HG02759 (cell line): ENCODE measurements at regions not wholly inside any gene's neighbourhood (a gene's known extent, or its start where the extent isn't known, plus 50 kb on each side); places are given as distances from the start of the nearest gene placed in this dataset.
"Not testable (repeated sequence)": the region's sequence is repeated elsewhere in the genome, so short reads cannot be mapped to it uniquely, and the experiment has no call there.

Source experiments
- ATAC-seq: cut with Tn5 transposase; IDR thresholded peaks from one replicate; pipeline ENCODE4 v1.9.1; 2021; ENCODE audit warnings: mild to moderate bottlenecking, moderate library complexity; ENCODE audit not compliant: unreplicated experiment

DNA sequence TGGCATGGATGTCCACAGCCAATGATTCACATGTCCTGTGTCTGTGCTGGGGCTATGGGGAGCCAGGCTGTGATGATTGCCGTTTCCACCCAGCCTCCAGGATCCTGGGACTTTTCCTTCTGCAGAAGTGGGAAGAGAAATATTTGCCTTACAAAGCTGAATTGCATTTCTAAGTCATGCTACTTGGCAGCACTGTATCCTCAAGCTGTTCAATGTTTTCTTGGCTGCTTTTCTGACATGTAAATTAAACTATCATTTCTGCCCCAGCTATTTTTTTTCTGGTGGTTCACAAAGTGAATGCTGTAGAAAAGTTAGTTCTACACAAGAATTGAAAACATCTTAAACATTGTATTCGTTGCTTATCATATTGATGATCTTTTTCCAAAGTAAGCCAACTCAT, 51.9 kb upstream of the TCERG1L start:
- no peak for ATAC-seq

DNA sequence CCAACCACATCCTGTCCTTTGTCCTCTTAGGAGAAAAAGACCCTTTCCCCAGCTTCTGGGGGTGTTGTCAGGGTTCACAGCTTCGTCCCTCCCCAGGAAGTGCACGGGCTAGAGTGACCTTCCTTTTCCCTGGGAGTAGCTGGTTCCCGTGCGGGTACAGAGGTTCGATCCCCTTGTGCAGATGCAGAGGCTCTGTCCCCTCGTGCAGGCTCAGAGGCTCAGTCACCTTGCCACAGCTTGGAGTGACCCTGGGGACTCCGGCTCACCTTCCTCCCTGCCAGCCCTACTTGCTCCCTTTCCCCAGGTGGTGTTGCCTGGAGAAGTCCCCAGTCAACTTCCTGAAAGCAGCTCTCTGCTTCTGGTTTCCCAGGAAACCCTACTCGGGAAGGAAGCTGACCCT, 60.0 kb upstream of the TCERG1L start:
- no peak for ATAC-seq

DNA sequence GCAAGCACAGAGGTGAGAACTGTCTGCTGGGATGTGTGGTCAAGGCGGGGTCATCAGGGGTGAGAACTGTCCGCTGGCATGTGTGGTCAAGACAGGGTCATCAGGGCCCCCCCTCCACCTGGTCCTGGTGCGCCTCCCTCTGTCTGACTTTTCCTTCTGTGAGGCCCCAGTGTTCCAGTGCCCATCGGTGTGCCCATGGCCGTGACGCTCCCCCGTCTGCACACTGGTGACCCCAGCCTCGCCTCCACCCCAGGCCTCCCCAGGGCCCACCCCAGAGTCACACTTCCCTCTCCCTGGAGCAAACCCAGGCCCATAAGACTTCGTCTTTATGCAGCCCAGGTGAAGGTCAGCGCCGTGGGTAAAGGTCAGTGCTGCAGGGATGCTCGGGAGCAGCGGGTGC, 70.1 kb upstream of the TCERG1L start:
- no peak for ATAC-seq

DNA sequence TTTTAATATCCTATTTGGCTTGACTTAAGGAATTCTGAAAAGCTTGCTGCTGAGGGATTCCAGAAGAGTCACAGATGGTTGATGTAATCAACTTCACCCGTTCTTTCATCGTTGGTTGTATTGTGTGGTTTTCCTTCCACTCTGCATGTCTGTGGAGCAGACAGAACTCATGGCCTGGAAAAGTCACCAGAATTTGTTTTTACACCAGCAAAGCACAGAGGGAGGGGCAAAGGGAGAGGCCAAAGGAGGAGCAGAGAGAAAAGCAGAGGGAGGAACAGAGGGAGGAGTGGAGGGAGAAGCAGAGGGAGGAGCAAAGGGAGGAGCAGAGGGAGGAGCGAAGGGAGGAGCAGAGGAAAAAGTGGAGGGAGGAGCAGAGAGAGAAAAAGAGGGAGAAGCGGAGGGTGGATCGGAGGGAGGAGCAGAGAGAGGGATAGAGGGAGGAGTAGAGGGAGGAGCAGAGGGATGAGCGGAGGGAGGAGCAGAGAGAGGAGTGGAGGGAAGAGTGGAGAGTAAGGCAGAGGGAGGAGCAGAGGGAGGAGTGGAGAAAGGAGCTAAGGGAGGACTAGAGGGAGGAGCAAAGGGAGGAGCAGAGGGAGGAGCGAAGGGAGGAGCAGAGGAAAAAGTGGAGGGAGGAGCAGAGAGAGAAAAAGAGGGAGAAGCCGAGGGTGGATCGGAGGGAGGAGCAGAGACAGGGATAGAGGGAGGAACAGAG, 73.8 kb upstream of the TCERG1L start:
- ATAC-seq, result not testable (repeated sequence)

DNA sequence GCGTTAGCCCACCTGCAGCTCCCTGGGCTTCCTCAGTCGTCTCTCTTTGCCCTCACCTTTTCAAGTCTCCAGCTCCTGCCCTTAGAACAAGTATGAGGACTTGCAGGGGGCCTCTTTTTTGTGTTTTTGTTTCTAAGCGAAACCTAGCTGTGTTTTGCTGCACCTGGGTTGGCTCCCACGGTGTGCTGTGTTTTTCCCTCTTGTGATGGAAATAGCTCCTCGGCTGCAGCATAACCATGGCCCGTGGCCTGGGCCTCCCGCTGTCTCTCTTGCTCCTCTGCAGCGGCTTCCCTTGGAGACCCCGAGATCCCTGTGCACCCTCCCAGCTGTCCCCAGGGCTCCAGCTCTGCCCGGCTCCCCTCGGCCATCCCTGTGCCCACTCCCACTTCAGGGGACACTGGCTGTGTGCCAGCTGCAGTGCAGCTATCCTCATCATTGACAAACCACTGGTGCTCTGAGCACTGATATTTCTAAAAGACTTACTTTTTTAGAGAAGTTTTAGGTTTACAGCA, 75.6 kb upstream of the TCERG1L start:
- ATAC-seq, result no peak

DNA sequence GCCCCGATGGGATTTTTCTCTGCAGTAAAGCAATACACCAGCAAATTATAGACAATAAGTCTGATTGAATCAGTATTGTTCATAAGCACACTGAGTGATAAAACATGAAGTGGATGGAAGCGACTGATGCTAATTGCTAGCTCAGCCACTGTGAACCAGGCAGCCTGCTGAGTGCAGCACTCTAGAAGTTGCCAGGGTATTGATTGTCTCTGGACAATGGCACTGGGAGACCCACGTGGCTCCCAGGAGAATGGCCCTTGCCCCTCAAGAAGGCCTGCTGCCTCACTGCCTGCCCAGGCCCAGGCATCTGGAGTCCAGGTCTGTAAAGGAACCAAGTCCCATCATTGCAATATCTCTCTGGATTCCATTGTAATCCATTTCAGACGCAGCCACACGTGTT, 80.4 kb upstream of the TCERG1L start:
- ATAC-seq, result no peak

DNA sequence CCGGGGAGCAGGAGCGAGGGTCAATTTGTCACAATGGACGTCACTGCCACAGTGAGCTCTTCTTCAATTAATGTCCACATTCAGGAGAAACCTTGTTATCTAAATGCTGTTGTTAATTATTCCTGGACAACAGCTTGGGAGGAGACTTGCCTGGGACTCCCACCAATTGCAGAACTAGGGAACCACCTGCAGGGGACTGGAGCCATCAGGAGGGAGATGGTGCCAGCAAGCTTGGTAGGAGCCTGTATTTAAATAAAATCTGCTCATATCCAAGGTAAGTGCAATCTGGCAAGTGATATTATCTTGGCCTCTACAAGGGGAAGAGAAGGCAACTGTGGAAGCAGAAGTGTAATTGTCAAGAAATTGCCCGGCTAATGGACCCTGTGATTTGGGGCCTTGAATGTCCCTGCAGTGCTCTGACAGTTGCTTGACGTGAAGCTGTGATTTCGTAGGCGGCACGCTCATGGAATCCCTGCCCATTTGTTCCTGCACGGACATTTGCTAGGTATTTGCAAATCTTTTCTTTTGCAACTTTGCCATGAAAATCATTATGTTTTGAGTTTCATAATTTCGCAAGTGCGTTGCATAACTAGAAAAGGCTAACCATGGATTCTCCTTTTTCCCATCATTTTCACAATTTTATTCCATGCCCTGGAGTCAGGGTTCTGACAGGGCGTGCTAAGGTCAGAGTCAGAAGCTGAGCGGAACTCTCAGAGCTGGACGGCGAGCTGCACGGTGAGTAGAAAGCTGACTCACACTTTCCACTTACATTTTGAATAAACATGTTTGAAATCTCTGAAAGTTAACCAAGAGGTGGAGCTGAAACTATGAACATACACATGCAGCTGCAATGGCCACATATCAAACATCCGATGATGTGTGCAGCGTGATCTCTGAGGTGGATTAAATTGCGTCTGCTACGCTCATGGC, 84.9 kb upstream of the TCERG1L start:
- no peak for ATAC-seq

DNA sequence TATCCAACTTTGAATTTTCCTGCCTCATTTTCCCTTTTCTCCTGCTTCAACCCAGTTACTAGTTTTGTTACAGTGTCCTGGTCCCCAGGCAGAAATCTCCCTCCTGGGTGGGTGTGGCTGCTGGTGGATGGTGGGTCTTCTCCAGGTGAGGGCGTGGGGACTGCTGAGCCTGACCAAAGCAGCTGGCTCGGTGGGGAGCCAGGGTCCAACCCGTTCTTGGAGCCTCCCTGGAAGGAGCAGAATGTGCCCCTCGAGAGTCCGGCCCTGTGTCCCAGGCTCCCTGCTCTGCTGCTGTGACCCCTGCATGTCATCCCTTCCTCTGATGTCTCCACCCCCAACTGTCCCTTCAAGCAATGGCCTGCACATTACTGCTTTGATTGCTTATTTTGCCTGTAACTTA, 86.6 kb upstream of the TCERG1L start:
- ATAC-seq, result no peak

DNA sequence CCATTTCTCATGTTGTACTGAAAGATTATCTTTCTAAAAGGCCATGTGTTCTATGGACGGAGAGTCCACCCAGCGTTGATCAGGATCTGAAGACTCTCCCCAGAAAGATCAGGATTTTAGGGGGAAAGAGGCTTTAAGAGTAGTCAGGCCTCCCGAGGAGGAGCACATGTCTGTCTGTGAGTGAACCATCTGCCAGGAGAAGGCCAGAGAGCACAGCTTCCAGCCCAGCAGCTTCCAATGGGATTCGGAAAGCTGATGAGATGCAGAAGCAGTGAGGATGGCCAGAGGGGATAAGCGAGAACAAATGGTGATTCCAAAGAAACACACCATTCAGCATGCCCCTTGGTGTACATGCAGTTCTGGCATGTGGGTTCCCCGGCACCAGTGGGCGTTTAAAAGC, 88.5 kb upstream of the TCERG1L start:
- no peak for ATAC-seq

DNA sequence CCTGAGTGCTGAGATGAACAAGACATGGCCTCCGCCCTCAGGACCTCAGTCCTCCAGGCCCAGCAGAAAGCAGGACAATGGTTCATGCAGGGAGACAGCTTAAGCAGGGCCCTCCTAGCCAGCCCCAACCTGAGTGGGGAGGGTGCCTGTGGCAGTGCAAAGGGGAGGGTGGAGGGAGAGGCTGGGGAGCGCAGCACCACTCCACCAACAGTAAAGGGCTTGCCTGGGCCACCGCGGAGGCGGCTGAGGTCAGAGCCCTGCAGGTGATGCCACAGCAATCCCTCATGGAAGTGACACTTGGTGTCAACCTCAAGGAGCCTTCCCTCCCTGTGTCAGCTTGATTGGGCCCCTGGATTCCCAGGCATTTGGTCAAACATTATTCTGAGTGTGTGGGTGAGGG, 89.0 kb upstream of the TCERG1L start:
- ATAC-seq, result no peak

DNA sequence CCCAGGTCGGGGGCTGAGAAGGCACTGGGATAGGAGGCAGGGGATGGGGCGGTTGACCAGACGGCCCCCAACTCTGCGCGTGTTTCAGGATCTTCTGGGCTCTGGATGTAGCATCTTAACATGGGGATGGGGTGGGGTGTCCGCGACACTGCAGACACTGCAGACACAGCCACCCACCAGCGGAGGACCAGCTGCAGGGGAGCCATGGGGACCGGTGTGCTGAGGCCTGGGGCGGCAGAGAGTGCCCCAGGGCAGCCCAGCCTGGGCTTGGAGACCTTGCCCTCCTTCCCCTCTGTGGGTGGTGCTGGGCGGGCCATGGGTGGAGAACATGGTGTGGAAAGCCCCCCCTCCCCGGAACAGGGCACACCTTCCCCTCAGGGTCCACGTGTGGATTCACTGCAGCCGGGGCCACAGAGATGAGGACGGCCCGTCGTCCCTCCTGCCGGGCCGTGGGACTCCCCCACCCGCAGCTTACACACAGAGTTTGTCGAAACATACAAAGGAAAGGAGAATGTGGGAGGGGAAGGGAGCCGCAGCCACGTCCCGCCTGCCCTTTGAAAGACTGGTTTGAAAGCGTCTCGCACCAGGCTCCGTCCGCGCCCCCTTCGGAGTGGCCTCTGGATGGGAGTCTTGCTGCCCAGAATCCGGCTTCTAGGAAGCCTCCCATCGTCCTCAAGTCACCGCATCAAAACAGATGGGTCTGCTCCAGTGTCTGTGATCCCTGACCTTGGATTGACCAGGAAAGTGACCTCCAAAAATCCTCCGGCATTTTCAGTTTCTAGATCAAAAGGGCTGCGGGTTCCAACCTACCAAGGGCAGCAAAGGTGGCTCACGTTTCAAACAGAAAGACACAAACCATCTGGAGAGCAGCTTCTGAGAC, 91.5 kb upstream of the TCERG1L start:
- no peak for ATAC-seq

DNA sequence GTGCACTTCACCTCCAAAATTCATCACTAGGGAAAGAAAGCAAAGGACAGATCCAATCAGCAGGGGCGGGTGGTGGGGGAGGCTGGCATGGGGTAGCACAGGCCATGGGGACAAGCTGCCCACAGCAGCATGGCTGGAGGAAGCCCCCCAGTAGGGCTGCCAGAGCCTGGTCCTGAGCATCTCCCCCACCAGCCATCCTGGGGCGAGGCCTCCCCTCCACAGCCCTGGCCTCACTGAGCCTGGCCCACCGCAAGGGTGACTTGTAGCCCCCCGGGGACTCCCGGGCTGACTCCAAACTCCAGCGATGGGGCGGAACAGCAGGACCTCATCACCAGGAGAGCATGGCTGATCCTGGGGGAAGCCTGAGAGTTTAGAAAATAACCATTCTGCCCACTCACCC, 92.4 kb upstream of the TCERG1L start:
- no peak for ATAC-seq

DNA sequence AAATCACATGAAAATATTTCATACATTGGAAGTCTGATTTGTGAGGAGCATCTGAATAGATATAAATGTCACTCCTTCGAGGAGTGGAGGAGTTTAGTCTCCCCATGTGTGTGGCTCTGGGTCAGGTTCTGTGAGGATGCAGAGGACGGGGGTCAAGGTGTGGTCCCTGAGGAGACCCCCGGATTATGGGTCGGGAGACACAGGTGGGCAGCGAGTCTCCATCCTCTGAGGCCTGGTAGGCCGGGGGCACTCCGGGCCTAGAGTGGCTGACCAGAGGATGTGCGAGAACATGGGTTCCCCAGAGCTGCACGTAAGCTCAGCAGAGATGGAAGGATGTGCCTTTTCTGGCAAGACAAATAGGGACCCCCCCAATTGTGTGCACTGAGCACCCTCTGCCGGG, 93.4 kb upstream of the TCERG1L start:
- no peak for ATAC-seq

DNA sequence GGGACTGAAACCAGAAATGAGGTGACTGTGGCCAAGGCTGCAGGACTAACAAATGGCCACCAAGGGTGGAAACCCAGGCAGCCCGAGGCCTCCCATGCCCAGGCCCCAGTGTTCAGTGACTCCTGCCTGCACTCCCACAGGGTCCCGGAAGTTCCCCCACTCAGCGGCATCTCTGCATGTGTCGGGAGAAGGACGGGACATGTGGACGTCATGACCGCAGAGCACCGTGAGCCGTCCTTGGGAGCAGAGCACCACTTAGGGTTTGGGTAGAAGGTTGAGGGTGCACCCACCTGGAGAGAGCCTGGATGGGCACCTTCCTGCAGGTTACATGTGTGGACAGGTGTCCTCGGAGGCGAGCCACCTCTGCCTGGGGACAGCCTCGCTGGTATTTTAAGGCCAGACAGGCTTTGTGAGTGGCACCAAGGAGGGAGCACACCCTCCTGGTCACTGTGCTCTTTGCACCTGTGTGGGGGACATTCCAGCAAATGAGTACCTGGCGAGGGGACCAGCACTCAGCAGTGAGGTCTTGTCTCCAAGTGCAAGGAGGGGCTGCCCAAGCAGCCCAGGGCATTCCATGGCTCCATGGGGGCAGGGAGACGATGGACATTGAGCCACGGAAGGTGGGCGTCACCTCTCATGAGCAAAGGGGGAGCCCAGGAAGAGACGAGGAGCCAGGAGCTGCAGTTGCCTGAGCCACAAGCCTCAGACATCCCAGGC, 95.3 kb upstream of the TCERG1L start:
- ATAC-seq, result no peak

DNA sequence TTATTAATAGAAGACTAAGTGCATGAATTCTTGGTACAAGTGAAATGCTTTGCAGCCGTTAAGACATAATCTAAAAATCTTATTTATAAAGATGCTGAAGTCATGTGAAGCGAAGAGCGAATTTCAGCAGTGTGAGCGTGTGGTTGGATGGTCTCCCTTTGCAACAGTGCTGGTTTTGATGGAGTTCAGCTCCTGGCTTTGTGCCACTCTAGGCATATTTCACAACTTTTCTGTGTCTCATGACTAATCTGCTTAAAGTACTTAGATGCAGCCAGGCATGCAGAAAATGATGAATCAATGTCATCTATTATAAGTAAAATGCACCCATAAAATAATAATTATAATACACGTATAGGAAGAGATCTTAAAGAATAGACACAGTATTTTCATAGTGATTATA, 107.2 kb upstream of the TCERG1L start:
- ATAC-seq, result no peak

DNA sequence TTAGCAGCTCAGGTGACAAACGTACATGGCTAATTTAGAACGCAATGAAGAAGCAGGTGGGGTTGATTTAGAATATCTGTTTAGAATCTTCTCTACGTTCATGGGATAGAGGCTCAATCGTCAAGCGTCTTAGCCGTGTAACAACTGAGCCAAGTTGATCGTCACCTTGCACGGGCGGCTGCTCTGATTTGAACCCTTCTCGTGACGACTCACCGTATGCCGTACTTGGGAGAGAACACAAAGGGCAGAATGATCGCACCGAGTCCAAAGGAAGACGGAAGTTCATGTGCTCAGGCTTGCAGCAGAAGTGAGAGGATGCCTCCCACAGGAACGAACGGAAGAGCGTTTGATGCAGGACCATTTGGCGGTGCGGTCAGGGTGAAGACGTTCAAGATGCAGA, 108.3 kb upstream of the TCERG1L start:
- ATAC-seq, result no peak

DNA sequence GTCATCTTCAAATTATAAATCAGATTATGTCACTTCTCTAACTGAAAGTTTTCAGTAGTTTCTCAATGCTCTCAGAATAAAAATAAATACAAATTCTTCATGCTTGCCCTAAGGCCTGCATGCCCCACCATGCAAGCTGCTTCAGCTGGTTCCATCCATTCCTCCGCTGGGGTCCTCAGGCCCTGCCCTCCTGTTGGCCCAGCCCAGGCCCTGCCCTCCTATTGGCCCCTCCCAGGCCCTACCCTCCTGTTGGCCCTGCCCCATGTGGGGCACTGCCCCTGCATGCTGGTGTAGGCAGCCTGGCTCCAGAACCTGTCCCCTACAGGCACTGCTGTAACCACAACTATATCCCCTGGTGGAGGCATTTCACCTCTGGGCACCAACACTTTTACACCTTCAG, 109.3 kb upstream of the TCERG1L start:
- no peak for ATAC-seq

DNA sequence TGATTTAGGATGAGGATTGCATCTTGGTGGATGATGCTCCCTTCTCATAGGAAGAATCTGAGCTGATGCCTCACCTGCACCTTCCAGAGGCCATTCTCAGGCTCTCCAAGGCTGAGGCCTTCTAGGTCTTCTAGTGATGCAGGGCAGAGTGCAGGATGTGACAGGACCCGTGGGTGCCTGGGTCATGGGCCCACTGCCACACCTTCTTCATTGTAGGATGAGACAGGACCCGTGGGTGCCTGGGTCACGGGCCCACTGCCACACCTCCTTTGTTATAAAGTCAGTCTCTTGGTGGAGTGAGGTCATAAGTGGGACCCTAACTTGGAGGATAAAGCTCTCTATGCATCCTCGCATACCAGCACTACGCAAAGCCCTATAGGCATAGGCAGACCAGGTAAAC, 109.9 kb upstream of the TCERG1L start:
- no peak for ATAC-seq

DNA sequence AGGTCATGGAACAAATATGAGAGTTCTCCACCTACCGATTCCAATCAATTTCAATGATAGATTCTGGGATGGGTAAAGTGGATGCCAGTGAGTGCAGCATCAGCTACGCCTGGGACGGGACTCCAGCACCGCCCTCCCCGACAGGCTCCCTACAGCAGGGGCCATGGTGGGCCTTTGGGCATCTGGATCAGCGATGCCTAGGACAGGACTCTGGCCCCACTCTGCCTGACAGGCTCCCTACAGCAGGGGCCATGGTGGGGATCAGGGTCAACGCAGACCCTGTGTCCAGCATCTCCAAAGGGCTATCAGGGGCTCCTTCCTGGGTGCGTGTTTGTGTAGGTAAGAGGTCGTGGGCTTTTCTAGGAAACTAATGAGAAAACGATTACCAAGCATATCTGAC, 111.2 kb upstream of the TCERG1L start:
- no peak for ATAC-seq

DNA sequence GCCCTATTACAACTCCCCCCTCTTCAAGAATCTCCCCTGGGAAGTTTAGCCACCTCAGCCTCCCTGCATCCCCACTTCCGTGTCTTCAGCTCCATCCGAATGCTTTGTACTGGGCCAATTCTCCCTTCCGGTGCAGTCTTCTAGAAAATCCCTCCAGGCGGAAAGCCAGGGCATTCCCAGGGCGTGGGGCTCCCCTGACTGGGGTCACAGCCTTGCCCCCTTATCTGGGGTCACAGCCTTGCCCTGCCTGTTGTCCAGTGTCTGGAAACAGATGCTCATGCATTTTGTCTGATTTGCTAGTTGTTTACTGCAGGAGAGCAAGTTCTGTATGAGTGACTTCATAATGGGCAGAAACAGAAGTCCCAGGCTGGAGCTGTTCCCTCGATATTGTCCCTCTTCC, 112.5 kb upstream of the TCERG1L start:
- ATAC-seq, result no peak
